GM18511 (cell line): ENCODE measurements at regions not wholly inside any gene's neighbourhood (a gene's known extent, or its start where the extent isn't known, plus 50 kb on each side); places are given as distances from the start of the nearest gene placed in this dataset.

ENCODE experiments used
- ATAC-seq: cut with Tn5 transposase; IDR thresholded peaks from one replicate; pipeline ENCODE4 v1.9.1; 2021; ENCODE audit warnings: mild to moderate bottlenecking, moderate library complexity; ENCODE audit not compliant: unreplicated experiment

DNA sequence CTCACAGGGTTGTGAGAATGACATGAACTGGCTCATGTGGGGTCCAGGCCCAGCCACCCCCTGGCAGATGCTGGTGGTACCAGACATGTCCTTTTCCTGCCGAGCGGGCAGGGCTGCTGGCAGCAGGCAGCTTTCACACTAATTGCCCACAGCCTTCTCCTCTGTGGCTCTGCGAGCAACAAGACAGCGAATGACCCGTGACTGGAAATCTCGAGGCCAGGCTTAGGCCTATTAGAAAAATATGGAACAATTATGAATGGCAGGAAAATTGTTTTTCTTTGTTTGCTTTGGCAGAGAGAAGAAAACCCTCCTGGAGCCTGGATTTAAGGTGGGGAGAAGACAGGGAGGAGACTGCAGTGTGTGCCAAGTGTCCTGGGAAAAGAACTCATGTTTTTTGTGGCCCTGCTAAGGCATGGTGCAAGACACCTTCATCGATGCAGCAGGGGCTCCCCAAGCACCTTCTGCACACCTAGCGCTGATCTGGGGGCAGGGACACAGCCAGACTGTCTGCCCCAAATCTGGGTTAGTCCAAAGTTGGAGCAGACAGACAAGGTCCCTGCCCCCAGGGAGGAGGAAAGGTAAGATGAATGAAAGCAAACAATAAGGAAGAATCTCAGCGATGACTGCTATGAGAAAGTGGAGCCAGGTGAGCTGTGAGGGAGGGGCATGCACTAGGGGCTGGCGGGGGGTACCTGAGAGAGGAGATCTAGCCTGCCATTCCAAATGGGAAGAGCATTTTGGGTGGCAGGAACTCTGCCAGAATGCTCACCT, 193.8 kb upstream of the TLE3 start:
- no peak for ATAC-seq

DNA sequence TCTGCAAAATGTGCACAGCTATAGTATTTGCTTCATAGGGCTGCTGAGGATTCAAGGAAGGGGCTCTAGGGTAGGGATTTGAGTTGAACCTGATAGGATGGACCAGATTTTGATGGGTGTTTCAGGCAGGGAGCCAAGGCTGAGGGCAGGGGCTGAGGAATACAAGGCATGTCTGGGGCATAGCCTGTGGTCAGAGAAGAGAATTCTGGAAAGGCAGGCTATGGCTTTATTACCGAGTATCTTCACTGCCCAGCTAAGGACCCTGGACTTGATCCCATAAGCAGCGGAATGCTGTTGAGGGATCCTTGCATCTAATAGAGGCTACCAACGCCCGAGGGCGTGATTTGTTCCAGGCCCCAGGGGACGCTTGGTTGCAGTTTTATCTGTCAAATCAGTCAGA, 193.0 kb upstream of the TLE3 start:
- no peak for ATAC-seq

DNA sequence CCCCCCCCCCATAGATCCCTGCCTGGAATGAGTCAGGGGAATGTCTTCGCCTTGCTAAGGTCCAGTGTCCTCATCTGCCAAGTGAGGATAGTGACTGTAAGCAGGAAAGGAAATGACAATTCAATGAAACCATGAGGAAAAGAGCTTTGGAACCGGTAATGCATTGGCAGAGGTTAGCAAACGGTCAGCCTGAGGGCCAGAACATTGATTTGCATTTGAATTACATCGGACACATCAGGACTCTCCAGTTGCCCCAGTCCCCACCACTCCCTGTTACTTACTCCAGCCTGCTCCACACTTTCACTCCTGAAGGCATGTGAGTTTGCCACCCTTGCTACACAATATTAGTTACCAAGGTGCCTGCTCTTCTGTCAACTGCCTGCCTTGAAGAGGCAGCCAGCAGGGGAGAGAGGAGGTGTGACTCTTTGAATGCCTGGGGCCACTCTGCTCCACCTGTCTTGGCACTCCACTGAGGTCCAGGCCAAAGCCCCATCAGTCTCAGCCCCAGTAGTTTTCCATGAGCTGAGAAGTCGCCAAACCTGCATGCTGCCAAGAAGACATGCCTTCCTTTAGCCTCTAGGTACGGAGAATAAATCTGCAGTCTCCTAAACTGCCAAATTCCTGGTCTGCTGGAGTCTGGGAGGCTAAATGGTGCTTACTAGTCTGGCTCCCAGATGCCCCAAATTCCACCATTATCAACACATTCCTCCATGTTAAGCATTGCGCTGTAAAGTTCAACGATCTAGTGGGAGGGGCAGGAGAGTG, 191.7 kb upstream of the TLE3 start:
- no peak for ATAC-seq

DNA sequence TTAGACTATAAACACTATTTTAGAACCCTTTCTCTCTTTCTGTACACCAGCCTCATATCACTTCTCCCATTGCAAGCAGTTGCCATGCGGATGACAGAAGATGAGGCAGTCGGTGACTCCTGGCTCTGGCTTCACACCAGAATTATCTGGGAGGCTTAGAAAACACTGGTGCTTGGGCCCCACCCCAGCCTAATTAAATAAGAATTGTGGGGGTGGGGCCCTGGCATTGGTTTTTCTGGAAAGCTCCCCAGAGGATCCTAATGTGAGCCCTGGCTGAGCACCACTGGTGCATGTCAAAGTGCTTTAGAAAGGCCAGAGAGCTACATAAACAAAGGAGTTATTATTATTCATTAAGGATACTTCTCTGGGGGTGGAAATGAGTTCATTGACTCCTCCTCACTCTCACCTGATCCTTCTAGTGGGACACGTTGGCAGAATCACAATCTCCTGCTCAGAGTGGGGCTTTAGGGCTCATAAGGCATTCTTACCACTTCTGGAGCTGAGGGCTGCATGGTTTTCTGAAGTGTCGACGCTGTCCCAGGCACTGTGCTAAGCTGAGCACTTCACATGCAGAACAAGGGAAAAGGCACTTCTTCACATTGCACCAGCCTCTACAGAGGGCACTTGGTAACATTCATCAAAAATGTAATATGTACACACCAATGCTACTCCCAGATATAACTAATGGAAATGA, 188.5 kb upstream of the TLE3 start:
- ATAC-seq, result no peak

DNA sequence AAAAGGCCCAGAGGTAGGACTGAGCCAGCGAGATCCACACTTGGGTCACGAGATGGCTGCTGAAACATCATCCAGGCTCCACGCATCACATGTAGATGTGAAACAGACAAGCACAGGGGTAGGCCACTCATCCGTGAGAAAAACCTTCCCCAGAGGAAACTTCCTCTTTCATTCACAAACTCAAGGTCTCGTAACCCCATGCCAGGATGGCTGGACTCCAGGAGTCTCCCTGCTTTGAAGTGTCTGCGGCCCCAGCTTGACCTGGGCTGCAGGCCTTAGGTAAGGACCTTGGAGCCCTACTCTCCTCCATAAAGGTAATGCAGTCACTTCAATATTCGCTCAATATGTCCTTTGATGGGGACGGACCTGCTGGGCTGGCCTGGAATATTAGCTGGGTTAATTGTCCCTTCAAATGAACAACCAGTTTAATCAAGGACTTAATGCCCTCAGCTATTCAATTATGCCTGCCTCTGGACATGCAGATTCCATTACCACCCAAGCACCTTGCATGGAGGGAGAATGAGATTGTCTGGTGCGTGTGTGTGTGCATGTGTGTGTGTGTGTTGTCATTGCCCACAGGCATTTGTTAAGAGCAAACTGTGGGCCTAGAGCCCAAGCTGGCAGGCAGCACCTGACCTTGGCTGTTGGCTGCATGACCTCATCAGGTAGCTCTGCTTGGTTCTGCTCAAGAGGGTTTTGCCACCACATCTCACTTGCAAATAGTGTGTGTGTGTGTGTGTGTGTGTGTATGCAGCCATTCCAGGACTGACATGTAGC, 186.9 kb upstream of the TLE3 start:
- ATAC-seq, result no peak

DNA sequence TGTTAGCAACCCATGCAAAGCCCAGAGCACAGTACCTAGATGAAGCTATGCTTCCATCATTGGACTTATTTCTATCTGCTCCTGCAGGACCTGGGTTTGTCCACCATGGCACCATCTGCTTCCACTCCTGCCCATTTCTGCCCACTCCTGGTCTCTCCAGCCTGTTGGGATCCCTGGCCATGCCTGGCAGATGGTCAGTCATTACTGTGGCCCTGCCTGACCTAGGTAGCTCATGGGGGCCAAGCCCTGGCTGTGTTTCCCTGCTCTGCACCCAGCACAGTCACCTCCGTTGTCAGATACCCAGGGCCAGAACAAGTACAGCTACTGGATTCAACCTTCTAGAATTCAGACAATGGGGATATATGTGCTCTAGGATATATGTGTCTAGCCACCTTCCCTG, 185.8 kb upstream of the TLE3 start:
- no peak for ATAC-seq

DNA sequence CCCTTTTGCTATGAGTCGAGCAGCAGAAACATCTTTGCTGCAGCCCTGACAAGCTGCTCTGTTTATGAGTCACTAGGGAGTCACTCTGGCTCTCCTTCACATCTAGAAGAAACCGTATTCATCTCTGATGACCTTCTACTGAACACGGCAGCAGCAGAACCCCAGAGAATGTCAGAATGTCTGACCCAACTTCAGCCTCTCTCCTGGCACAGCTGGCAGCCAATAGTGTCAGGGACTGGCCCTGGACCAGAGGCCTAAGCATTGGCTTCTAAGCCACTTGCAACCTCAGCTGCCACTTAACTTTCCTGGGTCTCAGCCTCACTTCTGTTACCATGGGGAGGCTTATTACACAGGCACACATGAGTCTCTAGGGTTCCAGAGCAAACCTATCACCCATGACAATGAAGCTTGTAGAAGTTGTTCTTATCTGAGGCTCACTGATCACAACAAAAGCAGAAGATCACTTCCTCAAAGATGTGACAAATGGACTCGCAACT, 184.1 kb upstream of the TLE3 start:
- peak; percentile 68 for ATAC-seq

DNA sequence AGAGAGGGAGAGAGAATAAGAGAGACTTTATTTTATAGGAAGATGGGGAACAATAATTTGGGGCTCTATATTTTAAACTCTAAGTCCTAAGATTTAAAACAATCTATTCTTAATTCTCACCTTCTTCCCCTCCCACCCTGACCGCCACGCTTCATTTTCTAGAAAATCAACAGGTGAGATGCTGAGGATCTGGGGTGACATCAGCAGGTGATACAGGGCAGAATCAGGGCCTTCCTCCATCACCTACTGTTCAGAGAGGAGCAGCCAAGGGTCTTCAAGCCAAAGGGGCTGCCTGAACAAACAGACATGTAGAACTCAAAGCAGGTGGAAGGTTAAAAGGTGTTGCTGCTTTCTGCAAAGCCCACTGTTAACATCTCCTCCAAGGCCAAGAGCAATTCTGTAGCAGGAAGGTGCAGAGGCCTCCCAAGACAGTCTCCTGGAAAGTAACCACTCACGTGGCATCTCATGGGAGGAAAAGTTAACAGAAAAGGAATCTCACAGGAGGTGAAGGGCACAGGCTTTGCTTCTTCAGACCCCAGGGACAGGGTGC, 183.6 kb upstream of the TLE3 start:
- no peak for ATAC-seq

DNA sequence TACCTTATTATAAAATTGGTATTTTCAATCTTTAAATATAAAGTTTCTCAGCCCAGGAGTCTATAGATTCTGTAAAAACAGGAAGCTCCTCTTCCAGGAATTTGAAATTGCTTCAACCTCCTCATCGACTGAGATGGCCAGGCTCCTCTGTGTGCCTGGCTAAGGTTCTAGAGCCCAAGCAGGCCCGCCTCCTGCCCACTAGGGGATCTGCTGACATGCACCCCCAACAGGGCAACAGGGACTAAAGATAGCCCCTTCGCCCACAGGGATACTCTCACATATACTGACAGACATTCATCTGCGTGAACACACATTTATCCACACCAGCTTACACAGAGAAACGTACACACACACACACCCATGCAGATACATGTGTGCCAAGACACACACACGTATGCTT, 183.1 kb upstream of the TLE3 start:
- ATAC-seq, result no peak

DNA sequence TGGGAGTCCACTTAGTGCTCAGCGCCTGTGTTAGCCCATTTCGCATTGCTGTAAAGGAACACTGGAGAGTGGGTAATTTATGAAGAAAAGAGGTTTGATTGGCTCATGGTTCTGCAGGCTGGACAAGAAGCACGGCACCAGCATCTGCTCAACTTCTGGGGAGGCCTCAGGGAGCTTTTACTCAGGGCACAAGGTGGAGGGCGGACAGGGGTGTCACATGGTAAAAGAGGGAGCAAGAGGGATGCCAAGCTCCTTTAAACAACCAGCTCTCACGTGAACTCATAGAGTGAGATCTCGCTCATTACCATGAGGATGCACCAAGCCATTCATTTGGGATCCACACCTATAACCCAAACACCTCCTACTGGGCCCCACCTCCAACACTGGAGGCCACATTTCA, 181.4 kb upstream of the TLE3 start:
- no peak for ATAC-seq

DNA sequence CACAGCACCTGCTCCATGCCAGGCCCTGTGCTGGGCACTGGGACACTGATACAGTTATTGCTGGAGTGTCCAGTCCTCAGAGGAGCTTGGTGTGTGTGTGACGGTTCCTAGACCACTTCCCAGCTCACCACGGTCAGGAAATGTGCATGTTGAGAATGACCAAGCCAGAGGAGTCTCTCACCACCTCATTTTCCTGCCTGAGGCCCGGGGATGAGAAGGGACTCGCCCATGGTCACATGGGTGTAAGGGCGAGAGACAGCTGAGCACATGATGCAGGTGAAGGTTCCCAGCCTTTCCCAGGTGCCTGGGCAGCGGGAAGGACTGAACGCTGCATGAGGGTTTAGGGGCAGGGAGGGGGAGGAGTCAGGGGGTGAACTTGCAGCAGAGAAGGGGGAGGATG, 180.9 kb upstream of the TLE3 start:
- ATAC-seq, result no peak

DNA sequence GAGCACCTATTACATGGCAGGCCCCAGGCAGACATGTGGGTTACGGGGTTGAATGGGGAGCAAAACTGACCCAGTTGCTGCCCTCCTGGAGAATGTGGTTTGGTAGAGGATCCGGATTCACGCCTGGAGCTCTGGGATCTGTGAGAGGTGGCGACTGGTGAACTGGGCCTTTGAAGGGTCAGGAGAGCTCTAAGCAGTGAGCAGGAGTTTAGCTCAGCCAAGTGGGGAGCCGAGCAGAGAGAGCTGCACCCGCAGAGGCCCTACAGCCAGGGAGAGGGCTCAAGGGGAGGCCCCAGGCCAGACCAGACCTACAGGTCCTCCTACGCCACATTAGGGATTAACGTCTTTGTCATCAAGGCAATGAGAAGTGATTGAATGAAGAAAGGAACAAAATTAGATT, 179.8 kb upstream of the TLE3 start:
- ATAC-seq, result no peak

DNA sequence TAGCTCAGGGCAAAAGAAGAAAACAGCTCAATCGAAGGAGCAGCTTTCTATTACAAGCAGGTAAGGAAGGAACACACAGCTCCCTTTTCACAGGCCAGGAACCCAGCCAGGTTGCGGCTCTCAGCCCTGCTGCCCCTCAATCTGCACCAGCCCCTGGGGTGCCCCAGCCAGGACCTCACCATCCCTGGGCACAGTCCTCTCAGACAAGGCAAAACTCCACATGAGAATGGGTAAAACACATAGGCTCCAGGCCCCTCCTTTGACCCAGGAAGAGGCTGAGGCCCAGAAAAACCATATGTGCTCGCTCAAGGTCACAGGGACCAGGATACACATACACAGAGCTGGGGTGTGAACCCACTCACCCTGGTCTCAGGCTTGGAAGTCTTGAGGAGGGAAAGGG, 178.7 kb upstream of the TLE3 start:
- no peak for ATAC-seq

DNA sequence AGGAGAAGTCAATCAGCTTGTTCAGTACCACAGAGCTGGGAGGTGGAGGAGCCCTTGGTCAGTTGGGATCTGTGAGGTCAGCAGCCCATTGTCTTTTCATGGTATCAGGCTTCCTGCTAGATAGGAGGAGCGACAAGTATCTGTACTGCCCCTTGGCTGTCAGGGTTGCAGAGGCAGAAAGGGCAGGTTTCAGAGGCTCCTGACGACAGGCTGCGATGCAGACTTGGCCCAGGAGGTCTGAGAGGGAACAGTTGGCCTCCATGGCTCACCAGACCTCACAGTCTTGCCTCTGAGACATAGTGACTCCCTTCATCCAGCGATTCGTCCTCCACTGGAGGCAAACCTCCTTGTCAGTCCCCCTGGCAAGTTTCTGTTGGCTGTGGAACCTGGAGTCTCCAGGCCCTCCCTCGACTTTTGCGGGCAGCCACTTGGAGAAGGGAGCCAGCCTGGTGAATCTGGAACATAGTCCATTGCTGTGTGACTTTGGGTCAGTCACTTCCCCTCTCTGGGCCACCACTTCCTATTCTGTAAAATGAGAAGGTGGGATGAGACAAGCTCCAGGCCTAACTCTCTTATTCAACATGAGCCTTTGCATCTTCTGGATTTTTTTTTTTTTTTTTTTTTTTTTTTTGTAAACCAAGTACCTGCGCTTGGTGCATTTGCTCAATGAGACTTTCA, 177.9 kb upstream of the TLE3 start:
- ATAC-seq, result no peak

DNA sequence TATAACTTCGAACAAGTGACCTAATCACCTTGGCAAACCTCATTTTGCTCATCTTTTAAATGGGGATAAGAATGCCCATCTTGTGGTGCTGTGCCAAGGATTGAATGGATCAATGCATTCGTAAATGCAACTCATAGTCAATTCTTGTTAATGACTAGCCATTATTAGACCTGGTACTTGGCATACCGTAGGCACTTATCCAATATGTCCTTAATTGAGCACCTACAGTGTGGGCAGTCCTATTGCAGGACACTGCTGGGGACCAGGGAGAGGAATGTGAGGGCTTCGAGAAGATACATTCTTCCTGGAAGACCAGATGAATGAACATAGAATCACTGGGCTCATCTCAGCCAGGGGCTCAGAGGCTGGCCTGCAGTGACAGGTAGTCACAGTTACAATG, 177.2 kb upstream of the TLE3 start:
- no peak for ATAC-seq

DNA sequence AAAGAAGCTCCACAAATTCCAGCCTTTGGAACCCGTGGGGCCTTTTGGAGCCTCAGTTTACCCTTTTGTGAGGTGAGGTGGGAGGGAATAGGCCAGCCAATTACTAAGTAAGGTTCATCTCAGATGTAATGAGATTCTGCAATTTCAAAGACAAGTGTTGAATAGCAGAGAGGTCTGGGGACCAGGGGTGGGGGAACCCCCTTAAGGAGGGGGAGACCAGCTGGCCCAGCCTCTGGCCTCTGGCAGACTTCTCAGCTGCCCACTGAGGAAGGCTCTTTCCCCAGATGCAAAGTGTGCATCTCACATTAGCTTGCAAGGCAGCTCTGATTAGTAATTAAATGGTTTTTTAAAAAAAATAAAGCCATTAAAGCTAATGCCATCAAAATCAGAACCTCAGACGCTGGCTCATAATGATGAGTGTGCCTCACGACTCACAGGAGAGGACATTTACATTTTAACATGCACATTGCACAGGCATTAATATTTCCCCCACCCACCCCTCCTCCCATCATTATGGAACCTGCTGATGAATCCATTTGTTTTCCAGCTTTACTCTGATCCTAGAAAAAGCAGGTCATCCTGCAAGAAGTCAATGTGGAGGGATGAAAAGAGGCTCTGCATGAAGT, 176.7 kb upstream of the TLE3 start:
- no peak for ATAC-seq

DNA sequence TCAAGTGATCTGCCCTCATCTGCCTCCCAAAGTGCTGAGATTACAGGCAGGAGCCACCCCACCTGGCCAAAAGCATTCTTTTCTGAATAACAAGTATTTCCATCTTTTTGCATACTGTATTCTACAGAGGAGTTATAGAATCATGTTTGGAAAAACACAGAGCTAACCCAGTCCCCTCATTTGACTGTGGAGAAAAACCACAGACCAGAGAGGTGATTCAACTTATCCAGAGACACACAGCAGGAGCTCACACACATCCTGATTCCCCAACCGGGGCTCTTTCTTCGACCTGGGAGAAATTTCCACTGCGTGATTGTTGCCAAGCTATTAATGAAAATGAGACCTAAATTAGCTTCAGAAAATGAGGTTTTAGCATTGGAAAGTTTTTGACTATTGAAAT, 176.1 kb upstream of the TLE3 start:
- ATAC-seq, result no peak

DNA sequence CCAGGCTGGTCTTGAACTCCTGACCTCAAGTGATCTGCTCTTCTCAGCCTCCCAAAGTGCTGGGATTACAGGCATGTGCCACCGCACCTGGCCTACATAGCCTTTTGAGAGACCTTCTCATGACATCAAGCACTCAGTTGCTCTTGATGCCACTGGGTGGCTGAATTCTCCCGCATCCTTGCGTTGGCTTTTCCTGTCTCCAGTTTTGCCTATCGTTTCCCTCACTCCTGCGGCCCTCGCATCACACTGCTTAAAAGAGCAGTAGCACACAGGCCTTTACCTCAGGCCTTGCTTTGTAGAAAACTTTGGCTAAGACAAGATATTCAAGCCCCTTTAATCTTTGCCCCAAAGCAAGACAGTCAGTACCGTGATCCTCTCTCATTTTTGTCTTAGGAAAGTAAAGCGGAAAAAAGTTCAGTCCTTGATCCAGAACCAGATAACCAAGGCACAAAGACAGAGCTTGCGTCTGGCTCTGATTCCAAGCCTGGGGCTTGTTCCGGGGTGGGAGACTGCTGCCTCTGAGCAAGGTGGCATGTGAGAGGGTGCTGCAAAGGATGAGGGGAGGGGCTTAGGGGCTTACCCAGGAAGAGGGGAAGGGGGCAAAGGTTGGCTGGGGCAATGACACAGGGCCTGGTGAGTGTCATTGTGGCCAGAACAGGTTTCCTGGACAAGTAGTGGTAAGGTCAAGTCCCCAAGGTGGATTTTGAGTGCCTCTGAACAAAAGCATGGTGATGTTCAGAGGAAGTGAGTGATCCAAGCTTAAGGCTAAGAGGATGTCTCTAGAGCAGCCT, 175.0 kb upstream of the TLE3 start:
- ATAC-seq, result no peak
